Amniotic stem cell (primary cell): ENCODE measurements at regions not wholly inside any gene's neighbourhood (a gene's known extent, or its start where the extent isn't known, plus 50 kb on each side); places are given as distances from the start of the nearest gene placed in this dataset.

ENCODE experiments used
- DNase-seq: peaks from one replicate; lab custom pipeline; 2025; lab: John Stamatoyannopoulos, UW

- DNase-seq, result no peak
These were observed 77.4 kb upstream of the TMPO start for GRCh38 chr12:98437806-98438595.

- DNase-seq, result no peak
These were observed 76.6 kb upstream of the TMPO start for GRCh38 chr12:98438656-98439230.

- DNase-seq, result no peak
These were observed 75.9 kb upstream of the TMPO start for GRCh38 chr12:98439471-98439951.

GRCh38 chr12:98439981-98440581, 75.3 kb upstream of the TMPO start:
- peak; percentile 74 for DNase-seq

GRCh38 chr12:98446060-98446459, 69.3 kb upstream of the TMPO start:
- DNase-seq, result no peak

GRCh38 chr12:98446682-98447081, 68.7 kb upstream of the TMPO start:
- no peak for DNase-seq

- DNase-seq, result no peak
These were observed 65.8 kb upstream of the TMPO start for GRCh38 chr12:98449584-98449983.

GRCh38 chr12:98453070-98453469, 62.3 kb upstream of the TMPO start:
- DNase-seq, result no peak

GRCh38 chr12:98453492-98453891, 61.9 kb upstream of the TMPO start:
- DNase-seq, result no peak

GRCh38 chr12:98456041-98456440, 59.3 kb upstream of the TMPO start:
- no peak for DNase-seq

GRCh38 chr12:98456576-98457573, 58.5 kb upstream of the TMPO start:
- no peak for DNase-seq

- no peak for DNase-seq
These were observed 51.2 kb upstream of the TMPO start for GRCh38 chr12:98464190-98464589.

GRCh38 chr12:98465505-98465904, 49.9 kb upstream of the TMPO start:
- no peak for DNase-seq
